NCI-H446 treated with DMSO at 0.1 percent for 48 hours (cell line): ENCODE measurements at regions not wholly inside any gene's neighbourhood (a gene's known extent, or its start where the extent isn't known, plus 50 kb on each side); places are given as distances from the start of the nearest gene placed in this dataset.

Source experiments
- DNase-seq: peaks from one replicate; lab custom pipeline; 2025; lab: John Stamatoyannopoulos, UW

DNA sequence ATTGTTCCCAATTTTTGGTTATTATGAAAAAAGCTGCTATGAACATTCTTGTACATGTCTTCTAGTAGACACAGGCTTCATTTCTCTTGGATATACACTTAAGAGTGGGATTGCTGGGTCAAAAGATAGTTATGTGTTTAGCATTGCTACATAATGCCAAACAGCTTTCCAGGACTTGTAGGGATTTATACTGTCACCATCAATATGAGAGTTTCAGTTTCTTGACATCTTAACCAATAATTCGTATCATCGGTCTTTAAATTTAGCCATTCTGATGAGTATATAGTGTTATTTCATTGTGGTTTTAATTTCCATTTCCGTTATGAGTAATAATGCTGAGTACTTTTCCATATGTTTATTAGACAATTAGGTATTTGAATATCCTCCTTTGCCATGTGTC is 190.3 kb upstream of the PFN2 start:
- DNase-seq = no peak

- peak; percentile 90 for DNase-seq
Measured at GRCh38 chr3:150158943-150159625, 188.4 kb upstream of the PFN2 start.

GRCh38 chr3:150152567-150152966 is 181.9 kb upstream of the PFN2 start:
- DNase-seq = no peak

- DNase-seq = no peak
Measured at GRCh38 chr3:150150633-150151032, 179.9 kb upstream of the PFN2 start.

DNA sequence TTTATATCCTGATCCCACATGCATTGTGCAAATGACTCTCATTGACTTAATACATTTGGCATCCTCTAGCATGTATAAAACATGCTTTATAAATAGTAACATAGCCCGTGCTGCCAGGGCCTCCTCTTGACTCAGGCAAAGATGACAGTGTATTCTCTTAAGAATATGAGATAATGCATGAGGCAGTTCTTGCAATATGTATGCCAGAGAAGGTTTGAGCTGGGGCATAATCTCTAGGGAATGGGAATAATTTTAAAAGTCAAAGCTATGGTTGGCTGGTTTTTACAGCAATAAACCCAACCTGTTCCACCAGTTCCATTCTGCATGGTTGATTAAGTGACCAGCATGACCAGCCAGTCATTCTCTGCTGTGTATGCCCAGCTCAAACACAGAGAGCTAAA is 179.0 kb upstream of the PFN2 start:
- peak; percentile 98 for DNase-seq

DNA sequence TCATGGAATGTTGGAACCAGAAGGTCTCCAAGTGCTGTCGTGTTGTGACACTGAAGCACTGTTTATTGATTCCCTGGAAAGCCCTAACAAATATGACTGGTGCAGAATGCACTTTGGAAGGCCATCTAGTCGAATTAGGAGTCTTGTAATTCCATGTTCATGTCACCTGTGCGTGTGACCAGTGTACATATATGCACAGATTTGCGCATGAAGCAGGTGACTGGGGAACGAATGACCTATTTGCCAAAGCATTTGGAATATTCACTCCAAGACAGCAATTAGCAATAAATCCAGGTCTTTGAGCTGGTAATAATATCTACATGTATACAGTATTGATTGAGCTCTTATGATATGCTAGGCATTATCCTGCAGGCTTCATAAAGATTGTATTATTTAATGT is 177.5 kb upstream of the PFN2 start:
- DNase-seq = no peak

DNA sequence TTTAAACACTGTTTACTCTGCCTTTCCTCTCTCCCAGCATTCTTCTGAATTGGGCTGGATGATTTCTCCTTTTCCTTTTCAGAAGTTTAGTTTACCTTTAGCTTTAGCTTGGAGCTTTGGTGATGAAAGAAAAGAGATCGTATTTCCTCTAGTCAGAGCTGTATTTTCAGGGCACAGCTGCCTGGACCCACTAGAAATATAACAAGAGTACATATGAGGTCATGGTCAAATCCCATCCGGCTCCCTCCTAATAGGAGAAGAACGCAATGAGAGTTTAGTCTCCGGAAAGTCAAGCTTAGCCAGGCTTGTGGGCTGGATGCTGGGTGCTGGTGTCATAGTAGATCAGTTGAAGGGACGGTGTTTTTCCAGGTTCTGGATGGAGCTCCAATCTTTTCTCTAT is 177.1 kb upstream of the PFN2 start:
- DNase-seq = no peak

DNA sequence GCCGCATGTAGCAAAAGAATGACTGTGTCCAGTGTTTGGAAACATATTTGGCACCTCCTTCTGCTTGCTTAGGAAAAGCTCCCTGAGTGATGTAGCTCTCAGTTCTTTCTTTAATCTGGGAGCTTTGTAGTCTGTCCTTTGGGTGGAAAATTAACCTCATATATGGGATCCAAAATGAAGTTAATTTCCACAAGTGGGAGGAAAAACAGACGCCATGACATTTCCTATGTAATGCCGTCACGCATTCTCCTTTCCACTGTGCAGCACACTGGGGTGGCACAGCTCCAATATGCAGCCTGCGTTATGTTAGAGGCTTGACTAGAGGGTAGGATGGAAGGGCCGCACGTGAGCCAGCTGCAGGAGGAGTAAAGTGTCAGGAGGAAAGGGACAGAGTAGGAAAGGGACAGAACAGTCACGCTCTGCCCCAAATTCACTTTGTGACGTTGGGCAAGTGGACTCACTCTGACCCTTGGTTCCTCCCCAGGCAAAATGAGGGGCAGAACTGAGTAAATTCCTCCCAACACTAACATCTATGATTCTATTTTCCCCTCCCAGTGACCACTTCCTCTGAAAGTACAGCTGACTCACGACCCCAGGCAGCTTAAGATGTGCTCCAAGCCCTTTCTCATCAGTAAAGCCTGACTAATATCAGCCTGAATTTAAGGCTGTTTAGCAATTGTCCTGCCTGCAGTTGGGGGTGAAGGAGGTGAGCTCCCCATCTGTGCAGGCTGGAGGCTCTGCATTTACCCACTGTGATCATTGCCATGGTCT is 176.5 kb upstream of the PFN2 start:
- no peak for DNase-seq

- no peak for DNase-seq
Measured at GRCh38 chr3:150145659-150146058, 175.0 kb upstream of the PFN2 start.

- no peak for DNase-seq
Measured at GRCh38 chr3:150144191-150144708, 173.6 kb upstream of the PFN2 start.

GRCh38 chr3:150142936-150143335 is 172.2 kb upstream of the PFN2 start:
- no peak for DNase-seq

DNA sequence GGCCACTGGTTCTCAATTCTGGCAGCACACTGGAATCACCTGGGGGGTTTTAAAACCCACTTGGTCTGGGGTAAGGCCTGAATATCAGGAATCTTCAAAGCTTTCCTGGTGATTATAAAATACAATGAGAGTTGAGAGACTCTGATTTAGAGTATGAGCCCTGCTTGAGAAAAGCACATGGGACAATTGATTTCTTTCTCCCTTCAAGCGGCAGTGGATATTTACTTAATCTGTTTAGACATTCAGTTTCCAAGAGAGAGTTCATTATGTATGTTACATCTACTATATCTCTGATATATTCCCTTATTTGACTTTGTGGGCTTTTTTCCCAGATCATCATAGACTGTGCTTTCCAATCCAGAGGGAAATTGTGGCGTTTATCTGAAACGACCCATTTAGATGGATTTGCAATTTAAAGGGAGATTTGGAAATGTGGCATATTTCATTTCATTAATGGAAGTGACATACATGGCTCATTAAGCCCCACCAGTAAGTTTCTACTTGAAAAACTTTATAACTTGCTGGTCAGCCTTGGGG is 171.2 kb upstream of the PFN2 start:
- DNase-seq = no peak

GRCh38 chr3:150140614-150141321 is 170.1 kb upstream of the PFN2 start:
- no peak for DNase-seq

- no peak for DNase-seq
Measured at GRCh38 chr3:150138824-150139223, 168.1 kb upstream of the PFN2 start.

GRCh38 chr3:150136242-150136641 is 165.5 kb upstream of the PFN2 start:
- no peak for DNase-seq

GRCh38 chr3:150135287-150135721 is 164.6 kb upstream of the PFN2 start:
- DNase-seq = no peak

- DNase-seq = peak; percentile 31
Measured at GRCh38 chr3:150133293-150133692, 162.6 kb upstream of the PFN2 start.

DNA sequence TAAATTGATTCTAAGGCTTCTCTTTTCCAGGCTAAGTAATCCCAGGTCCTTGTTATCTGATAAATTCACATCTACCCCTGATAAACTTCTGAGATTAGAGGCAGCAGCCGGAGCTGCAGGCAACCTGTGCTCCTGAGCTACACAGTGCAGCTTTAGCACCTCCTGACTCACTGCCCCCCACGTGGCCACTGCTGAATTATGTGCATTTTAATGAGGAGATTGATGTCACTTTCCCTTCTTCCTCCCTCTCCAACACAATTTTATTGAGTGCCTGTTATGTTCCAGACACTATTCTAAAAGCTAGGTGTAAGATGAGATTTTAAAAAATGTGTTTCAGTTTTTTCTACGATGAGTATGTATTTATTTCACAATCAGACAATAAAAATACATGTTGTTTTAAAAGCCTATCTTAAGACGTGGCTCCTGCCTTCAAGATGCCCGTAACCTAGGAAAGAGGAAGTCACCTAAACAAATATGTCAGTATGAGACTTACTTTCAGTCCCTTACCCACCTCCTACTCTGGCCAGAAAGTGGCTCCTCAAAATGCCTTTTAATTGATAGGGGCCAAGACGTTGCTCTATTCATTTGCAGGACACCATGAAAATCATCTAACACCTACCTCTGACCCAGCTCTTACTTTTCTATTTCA is 161.5 kb upstream of the PFN2 start:
- no peak for DNase-seq

- DNase-seq = no peak
Measured at GRCh38 chr3:150131663-150132062, 161.0 kb upstream of the PFN2 start.

- no peak for DNase-seq
Measured at GRCh38 chr3:150130404-150131100, 159.9 kb upstream of the PFN2 start.

GRCh38 chr3:150129166-150129565 is 158.5 kb upstream of the PFN2 start:
- DNase-seq = no peak
